ENCODE measurements at regions not wholly inside any gene's neighbourhood (a gene's known extent, or its start where the extent isn't known, plus 50 kb on each side); places are given as distances from the start of the nearest gene placed in this dataset.

DNA sequence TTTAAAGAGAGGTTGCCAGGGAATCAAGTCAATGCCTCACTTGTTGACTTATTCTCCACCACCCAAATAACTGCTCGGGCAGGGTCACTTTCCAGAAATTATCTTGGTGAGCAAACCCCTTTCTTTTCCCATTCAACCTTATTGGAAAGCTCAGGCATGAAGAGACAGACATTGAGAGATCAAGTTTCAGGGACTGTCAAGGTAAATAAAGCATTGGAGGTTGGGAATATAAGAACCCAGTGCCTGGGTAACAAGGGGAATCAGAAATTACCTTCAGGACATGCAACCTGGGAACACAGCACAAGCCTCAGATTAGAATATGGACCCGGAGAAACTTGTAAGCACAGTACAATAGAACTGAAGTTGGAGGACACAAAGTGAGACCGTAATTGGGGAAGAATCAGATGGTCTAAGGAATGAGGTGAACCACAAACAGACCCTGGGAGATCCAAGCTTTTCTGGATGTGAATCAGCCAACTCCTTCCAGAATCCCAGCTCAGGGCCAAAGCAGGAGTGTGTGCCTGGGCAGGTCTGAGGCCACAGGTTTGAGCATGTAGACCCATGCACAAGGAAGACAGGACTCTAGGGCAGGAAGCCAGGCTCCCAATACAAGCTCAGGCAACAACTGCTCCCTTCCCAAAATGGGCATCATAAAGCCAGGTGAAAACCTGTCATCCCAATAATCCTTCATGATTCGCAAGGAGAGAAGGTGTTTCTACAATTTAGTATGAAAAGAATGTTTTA, 512.8 kb downstream of the MAFB start:
- ChIA-PET POLR2A (no interaction called here), CTCF (no interaction called here)
- intact Hi-C loops (cut with micrococcal nuclease) = no loop called here
- no peaks in the 10 kb centered on the region for H3K9me3 Mint-ChIP-seq
- TF ChIP-seq, protein P1, sequence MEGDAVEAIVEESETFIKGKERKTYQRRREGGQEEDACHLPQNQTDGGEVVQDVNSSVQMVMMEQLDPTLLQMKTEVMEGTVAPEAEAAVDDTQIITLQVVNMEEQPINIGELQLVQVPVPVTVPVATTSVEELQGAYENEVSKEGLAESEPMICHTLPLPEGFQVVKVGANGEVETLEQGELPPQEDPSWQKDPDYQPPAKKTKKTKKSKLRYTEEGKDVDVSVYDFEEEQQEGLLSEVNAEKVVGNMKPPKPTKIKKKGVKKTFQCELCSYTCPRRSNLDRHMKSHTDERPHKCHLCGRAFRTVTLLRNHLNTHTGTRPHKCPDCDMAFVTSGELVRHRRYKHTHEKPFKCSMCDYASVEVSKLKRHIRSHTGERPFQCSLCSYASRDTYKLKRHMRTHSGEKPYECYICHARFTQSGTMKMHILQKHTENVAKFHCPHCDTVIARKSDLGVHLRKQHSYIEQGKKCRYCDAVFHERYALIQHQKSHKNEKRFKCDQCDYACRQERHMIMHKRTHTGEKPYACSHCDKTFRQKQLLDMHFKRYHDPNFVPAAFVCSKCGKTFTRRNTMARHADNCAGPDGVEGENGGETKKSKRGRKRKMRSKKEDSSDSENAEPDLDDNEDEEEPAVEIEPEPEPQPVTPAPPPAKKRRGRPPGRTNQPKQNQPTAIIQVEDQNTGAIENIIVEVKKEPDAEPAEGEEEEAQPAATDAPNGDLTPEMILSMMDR (IDR thresholded peaks at IDR 0.05) = no peak
- no peak for DNase-seq
- ATAC-seq = no peak
- H3K36me3 Mint-ChIP-seq (ENCODE audit: low read depth) = no peaks in the 10 kb centered on the region
- peaks cover 6% of the 10 kb centered on the region for H3K27me3 Mint-ChIP-seq
- no peak overlapping the region for H3K4me3 Mint-ChIP-seq
- H3K27ac Mint-ChIP-seq = no peak overlapping the region
- H3K4me1 Mint-ChIP-seq (ENCODE audit: low read depth) = no peaks in the 10 kb centered on the region

DNA sequence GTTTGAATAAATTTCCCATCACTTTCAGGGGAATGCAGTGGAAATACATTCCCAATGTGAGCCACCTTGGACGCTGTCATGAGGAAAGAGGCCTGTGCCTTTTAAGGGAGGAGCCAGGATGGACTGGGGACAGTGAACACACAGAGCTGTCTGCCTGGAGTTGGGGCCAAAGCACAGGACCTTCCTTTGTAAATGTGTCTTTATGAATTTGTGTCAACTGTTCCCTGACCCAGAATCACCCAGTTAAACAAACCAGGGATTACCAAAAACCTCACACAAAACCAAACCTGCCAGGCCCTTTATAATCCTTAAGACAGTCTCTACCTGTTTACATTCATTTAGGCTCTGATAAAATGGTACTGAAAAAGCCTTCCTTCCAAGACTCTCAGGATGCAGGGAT, 513.7 kb downstream of the MAFB start:
- Mint-ChIP-seq H3K4me1 (ENCODE audit: low read depth) (no peaks in the 10 kb centered on the region), H3K9me3 (no peaks in the 10 kb centered on the region), H3K36me3 (ENCODE audit: low read depth) (no peaks in the 10 kb centered on the region), H3K4me3 (no peak overlapping the region), H3K27me3 (peaks cover 6% of the 10 kb centered on the region), H3K27ac (no peak overlapping the region)
- TF ChIP-seq, protein P1 (IDR thresholded peaks at IDR 0.05) = no peak
- ATAC-seq = no peak
- no peak for DNase-seq
- ChIA-PET POLR2A (no interaction called here), CTCF (no interaction called here)
- intact Hi-C loops (cut with micrococcal nuclease) = no loop called here

DNA sequence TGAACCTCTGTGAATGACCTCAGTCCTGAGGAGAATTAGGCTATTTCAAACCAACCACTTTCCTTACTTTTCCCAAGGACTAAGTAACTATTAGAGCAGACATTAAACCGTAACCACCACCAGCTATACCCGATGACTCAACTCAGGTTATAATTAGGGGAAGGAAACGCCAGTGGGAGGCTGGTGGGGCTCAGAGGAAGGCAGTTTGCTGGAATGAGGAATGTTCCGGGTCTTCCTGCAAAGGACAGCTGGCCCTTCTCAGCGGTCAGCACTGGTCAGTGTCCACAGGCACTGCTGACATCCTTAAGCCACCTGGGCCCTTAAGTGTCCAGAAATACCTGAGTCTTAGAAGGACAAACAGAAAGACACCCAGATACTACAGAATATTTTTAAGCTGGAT, 515.2 kb downstream of the MAFB start:
- TF ChIP-seq, protein P1 (IDR thresholded peaks at IDR 0.05) = no peak
- Mint-ChIP-seq H3K4me3 (no peak overlapping the region), H3K4me1 (ENCODE audit: low read depth) (no peaks in the 10 kb centered on the region), H3K27me3 (peaks cover 6% of the 10 kb centered on the region), H3K9me3 (no peaks in the 10 kb centered on the region), H3K36me3 (ENCODE audit: low read depth) (no peaks in the 10 kb centered on the region), H3K27ac (no peak overlapping the region)
- ATAC-seq = no peak
- CTCF ChIA-PET = no interaction called here
- intact Hi-C loops (cut with micrococcal nuclease) = no loop called here
- POLR2A ChIA-PET = no interaction called here
- no peak for DNase-seq

DNA sequence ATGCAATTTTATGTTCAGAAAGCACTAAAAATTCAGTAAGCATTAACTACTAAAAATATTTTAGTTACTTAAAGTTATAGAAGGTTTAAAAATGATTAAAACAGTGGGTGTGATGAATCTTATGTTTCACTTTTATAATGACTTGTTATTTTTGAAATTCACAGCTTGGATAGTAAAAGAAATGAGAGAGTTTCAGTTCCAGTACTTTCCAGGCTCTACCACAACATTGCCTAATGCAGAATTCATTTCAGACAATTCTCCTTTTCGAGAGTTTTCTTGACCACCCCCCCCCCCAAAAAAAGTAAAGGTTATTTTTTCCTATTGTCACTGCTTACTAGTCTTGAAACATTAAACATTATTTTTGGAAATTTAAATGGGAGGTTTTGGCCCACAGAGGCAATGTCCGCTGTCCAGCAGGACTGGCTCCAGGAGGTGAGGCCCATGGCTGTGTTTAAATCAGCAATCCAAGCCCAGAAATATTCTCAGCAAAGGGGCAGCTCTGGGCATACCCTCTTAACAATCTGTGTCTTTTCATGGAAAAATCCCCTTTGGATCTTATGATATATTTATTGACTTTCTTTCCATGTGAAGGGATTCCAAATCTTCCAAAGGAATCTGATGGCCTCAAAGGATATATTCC, 519.9 kb downstream of the MAFB start:
- POLR2A ChIA-PET = no interaction called here
- CTCF ChIA-PET = interaction anchor here (1.2 kb wide), 1 partner anchor 9 kb away, joined by 4 read pairs; no protein-coding TSS in a partner anchor
- no peaks in the 10 kb centered on the region for H3K36me3 Mint-ChIP-seq (ENCODE audit: low read depth)
- peaks cover 6% of the 10 kb centered on the region for H3K27me3 Mint-ChIP-seq
- intact Hi-C loops (cut with micrococcal nuclease) = loop anchor here (10.0 kb wide), 1 partner anchor 516 kb away; the partner anchor contains the start of gene MAFB
- no peaks in the 10 kb centered on the region for H3K4me1 Mint-ChIP-seq (ENCODE audit: low read depth)
- no peaks in the 10 kb centered on the region for H3K9me3 Mint-ChIP-seq
- TF ChIP-seq, protein P1 (IDR thresholded peaks at IDR 0.05) = no peak
- ATAC-seq (no peak), DNase-seq (no peak)
- no peak overlapping the region for H3K4me3 Mint-ChIP-seq
- H3K27ac Mint-ChIP-seq = no peak overlapping the region

DNA sequence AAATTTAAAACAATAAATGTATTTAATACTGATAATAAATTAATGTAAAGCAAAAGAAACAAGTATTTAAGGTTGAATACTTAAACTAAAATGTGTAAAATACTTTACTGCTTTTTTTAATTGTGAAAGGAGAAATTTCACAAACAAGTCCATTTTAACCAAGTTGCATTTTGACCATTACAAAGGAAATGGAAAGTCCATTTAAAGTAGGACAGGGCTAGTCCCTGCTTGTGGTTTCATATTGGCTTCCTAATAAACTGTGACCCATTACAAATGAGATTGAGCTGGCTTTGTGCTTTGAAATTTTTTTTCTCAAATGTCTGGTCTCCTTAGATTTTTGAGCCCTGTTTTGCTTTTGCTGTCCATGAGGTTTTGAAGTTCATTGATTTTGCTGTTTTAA, 527.6 kb downstream of the MAFB start:
- no peaks in the 10 kb centered on the region for H3K4me1 Mint-ChIP-seq (ENCODE audit: low read depth)
- H3K27ac Mint-ChIP-seq = no peak overlapping the region
- no peak overlapping the region for H3K4me3 Mint-ChIP-seq
- H3K36me3 Mint-ChIP-seq (ENCODE audit: low read depth) = no peaks in the 10 kb centered on the region
- no peaks in the 10 kb centered on the region for H3K27me3 Mint-ChIP-seq
- TF ChIP-seq, protein P1 (IDR thresholded peaks at IDR 0.05) = no peak
- ChIA-PET CTCF (interaction anchor here (1.2 kb wide), 1 partner anchor 20 kb away, joined by 4 read pairs; no protein-coding TSS in a partner anchor), POLR2A (no interaction called here)
- no peak for DNase-seq
- intact Hi-C loops (cut with micrococcal nuclease) = loop anchor here (10.0 kb wide), 1 partner anchor 523 kb away; the partner anchor contains the start of gene MAFB
- no peaks in the 10 kb centered on the region for H3K9me3 Mint-ChIP-seq
- no peak for ATAC-seq

All from activated CD8-positive, alpha-beta T cell treated with anti-CD3 and anti-CD28 coated beads for 36 hours (primary cell).